Upper lobe of right lung (tissue), 1 donor: ENCODE measurements at regions not wholly inside any gene's neighbourhood (a gene's known extent, or its start where the extent isn't known, plus 50 kb on each side); places are given as distances from the start of the nearest gene placed in this dataset.
"Not testable (repeated sequence)": the region's sequence is repeated elsewhere in the genome, so short reads cannot be mapped to it uniquely, and the experiment has no call there.

Experiments used
- ATAC-seq: fragments of 200-7000 bp; cut with Tn5 transposase; one replicate; pipeline ENCODE4 v1.9.1; 2020; ENCODE audit warnings: mild to moderate bottlenecking, moderate library complexity
- DNase-seq: peaks from one replicate; pipeline ENCODE4 v3.0.0-alpha.2; 2020
- H3K27ac ChIP-seq: fragments of 200-600 bp; one replicate; pipeline ENCODE4 v1.8.0; 2022
- H3K27me3 ChIP-seq: fragments of 200-600 bp; one replicate; pipeline ENCODE4 v1.8.0; 2022; ENCODE audit warnings: mild to moderate bottlenecking
- H3K36me3 ChIP-seq: fragments of 200-600 bp; one replicate; pipeline ENCODE4 v1.8.0; 2022
- H3K4me1 ChIP-seq: fragments of 200-600 bp; one replicate; pipeline ENCODE4 v1.8.0; 2022
- H3K4me3 ChIP-seq: fragments of 200-600 bp; one replicate; pipeline ENCODE4 v1.8.0; 2022; ENCODE audit warnings: mild to moderate bottlenecking
- H3K9me3 ChIP-seq: fragments of 200-600 bp; one replicate; pipeline ENCODE4 v1.8.0; 2022
- CTCF ChIP-seq: fragments of 200-600 bp; IDR thresholded peaks from one replicate; pipeline ENCODE4 v1.8.0; 2022; ENCODE audit warnings: antibody characterized with exemption
- intact Hi-C: fragments of 100-400 bp; cut with DNase I; formaldehyde crosslinking; loops from one replicate; pipeline ENCODE4 v1.11.0; 2022
- donor health status: DM: no; HTN: yes; CAD: no; lungs with severe emphysema.

GRCh38 chr13:84097148-84097547, 214.9 kb upstream of the SLITRK1 start:
- no peaks in the 10 kb centered on the region for H3K9me3 ChIP-seq
- H3K4me3 ChIP-seq = no peak overlapping the region
- intact Hi-C loops = no loop called here
- ATAC-seq (no peak), DNase-seq (no peak)
- H3K36me3 ChIP-seq = no peaks in the 10 kb centered on the region
- no peak for TF ChIP-seq CTCF
- H3K27me3 ChIP-seq = no peaks in the 10 kb centered on the region
- H3K4me1 ChIP-seq = no peaks in the 10 kb centered on the region
- H3K27ac ChIP-seq = no peak overlapping the region

DNA sequence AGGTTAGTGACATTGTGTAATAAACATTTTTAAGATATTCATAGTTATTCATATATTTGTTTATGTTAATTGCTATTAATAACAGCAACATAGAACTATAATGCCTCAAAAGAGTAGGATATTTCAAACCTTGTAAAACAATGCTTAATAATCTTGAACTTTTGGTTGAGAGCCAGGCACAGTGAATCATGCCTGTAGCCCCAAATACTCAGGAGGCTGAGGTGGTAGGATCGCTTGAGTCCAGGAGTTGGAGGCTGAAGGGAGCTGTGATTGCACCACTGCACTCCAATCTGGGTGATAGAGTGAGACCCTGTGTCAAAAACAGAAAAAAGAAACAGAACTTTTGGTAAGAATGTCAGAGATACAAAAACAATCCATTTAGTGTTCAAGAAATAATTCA, 213.9 kb upstream of the SLITRK1 start:
- H3K4me1 ChIP-seq = no peaks in the 10 kb centered on the region
- TF ChIP-seq CTCF = no peak
- intact Hi-C loops = no loop called here
- H3K36me3 ChIP-seq = no peaks in the 10 kb centered on the region
- no peak for DNase-seq
- H3K27ac ChIP-seq = no peak overlapping the region
- no peaks in the 10 kb centered on the region for H3K9me3 ChIP-seq
- ATAC-seq = no peak
- H3K27me3 ChIP-seq = no peaks in the 10 kb centered on the region
- no peak overlapping the region for H3K4me3 ChIP-seq

DNA sequence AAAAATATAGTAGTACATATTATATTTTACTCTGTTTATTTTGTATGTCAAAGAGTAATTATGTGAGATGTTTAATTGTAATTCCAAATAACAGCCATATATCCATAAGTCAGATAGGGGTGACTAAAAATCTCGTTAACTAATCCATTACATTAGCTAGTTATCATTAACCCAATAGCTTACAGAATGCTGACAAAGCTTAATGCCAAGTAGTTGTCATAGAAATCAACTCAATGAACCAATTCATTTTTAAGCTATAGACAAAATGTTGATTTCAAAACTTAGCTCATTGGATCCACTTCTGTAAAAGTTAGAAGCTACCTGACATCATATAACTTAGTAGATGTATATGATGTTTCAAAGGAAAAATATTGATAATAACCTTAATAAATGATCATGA, 206.7 kb upstream of the SLITRK1 start:
- Histone ChIP-seq H3K4me1 (no peaks in the 10 kb centered on the region), H3K4me3 (no peak overlapping the region), H3K9me3 (no peaks in the 10 kb centered on the region), H3K36me3 (no peaks in the 10 kb centered on the region), H3K27me3 (no peaks in the 10 kb centered on the region), H3K27ac (no peak overlapping the region)
- DNase-seq (no peak), ATAC-seq (no peak)
- intact Hi-C loops = no loop called here
- TF ChIP-seq CTCF = no peak

DNA sequence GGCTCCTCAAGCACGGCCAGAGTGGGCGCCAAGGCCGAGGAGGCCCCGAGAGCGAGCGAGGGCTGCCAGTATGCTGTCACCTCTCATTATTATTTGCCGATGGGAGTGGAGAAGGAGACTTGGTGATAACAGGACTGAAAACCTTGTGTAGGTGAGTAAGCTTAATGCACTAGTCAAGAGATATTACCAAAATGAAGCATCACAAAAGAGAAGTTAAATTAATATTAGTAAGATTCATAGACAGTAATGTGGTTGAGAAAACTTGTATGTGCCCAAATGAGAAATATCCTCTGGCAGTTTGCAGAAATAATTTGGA, 204.5 kb upstream of the SLITRK1 start:
- H3K4me3 ChIP-seq = no peak overlapping the region
- no peak overlapping the region for H3K27ac ChIP-seq
- DNase-seq (no peak), ATAC-seq (no peak)
- no peaks in the 10 kb centered on the region for H3K9me3 ChIP-seq
- no peak for TF ChIP-seq CTCF
- H3K4me1 ChIP-seq = no peaks in the 10 kb centered on the region
- H3K36me3 ChIP-seq = no peaks in the 10 kb centered on the region
- intact Hi-C loops = no loop called here
- no peaks in the 10 kb centered on the region for H3K27me3 ChIP-seq

DNA sequence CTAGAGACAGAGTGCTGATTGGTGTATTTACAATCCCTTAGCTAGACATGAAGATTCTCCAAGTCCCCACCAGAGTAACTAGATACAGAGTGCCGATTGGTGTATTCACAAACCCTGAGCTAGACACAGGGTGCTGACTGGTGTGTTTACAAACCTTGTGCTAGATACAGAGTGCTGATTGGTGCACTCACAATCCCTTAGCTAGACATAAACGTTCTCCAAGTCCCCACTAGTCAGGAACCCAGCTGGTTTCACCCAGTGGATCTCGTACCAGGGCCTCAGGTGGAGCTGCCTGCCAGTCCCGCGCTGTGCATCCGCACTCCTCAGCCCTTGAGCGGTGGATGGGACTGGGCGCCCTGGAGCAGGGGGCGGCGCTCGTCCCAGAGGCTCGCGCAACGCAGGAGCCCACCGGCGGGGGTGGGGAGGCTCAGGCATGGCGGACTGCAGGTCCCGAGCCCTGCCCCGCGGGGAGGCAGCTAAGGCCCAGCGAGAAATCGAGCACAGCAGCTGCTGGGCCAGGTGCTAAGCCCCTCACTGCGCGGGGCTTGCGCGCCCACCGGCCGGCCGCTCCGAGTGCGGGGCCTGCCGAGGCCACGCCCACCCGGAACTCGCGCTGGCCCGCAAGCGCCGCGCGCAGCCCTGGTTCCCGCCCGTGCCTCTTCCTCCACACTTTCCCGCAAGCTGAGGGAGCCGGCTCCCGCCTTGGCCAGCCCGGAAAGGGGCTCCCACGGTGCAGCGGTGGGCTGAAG, 204.0 kb upstream of the SLITRK1 start:
- H3K36me3 ChIP-seq, H3K9me3 ChIP-seq, H3K4me1 ChIP-seq, H3K27me3 ChIP-seq, intact Hi-C loops, ATAC-seq, H3K4me3 ChIP-seq, H3K27ac ChIP-seq: not testable (repeated sequence)
- DNase-seq = peak; percentile 55

DNA sequence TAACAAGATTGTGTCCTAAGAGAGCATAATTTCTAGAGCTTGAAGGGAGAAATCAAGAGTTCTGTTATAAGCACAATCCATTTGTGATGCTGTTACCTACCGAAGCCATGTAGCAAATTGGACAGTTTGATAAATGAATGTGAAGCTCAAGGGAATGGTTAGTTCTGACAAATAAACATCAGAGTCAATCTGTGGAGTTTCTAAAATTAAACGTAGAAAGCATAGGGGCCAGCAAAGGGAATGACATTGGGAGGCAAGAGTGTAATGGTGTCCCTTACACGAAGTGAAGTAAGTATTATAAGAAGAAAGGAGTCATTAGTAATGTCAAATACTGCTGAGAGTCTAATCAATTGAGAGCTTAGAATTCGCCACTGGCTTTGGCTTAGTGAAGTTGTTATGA, 200.2 kb upstream of the SLITRK1 start:
- DNase-seq (no peak), ATAC-seq (no peak)
- no peaks in the 10 kb centered on the region for H3K9me3 ChIP-seq
- intact Hi-C loops = no loop called here
- H3K27me3 ChIP-seq = no peaks in the 10 kb centered on the region
- no peak overlapping the region for H3K4me3 ChIP-seq
- no peak for TF ChIP-seq CTCF
- H3K36me3 ChIP-seq = no peaks in the 10 kb centered on the region
- H3K4me1 ChIP-seq = no peaks in the 10 kb centered on the region
- H3K27ac ChIP-seq = no peak overlapping the region
